LoVo (cell line): ENCODE measurements at regions not wholly inside any gene's neighbourhood (a gene's known extent, or its start where the extent isn't known, plus 50 kb on each side); places are given as distances from the start of the nearest gene placed in this dataset.
A peak's percentile ranks its signal among the peaks of the same experiment; 100 is the strongest.

Experiments
- DNase-seq: peaks from one replicate; pipeline ENCODE4 v3.0.0-alpha.2; 2016; ENCODE audit warnings: low spot score

GRCh38 chr12:110794623-110795280 lies 52.0 kb upstream of the CCDC63 start:
- no peak for DNase-seq

DNA sequence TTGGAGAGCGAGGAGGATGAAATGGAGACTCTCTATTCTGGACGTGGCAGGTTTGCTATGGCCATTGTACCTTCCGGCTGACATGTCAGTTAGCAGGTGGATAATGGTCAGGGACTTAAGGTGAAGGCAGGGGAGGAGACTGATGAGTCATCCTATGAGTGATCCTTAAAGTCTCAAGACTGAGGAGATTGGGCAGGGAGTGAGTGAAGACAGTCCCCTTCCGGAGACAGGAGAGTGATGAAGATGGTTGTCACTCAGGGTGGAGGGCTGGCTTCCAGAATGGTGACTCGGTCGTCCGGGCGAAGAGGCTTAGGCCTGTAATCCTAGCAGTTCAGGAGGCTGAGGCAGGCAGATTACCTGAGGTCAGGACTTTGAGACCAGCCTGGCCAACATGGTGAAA lies 49.8 kb upstream of the CCDC63 start:
- DNase-seq: peak; percentile 50
